ENCODE measurements at regions not wholly inside any gene's neighbourhood (a gene's known extent, or its start where the extent isn't known, plus 50 kb on each side); places are given as distances from the start of the nearest gene placed in this dataset.

- Mint-ChIP-seq H3K27ac (no peak overlapping the region), H3K4me3 (no peak overlapping the region), H3K9me3 (no peaks in the 10 kb centered on the region), H3K4me1 (no peaks in the 10 kb centered on the region), H3K36me3 (ENCODE audit: low read depth) (no peaks in the 10 kb centered on the region), H3K27me3 (no peaks in the 10 kb centered on the region)
- DNase-seq, result no peak
- CTCF ChIA-PET, result no interaction called here
- POLR2A ChIA-PET, result no interaction called here
These were observed 83.4 kb upstream of the EPHA6 start for GRCh38 chr3:96731031-96731430.

GRCh38 chr3:96734273-96735009 lies 80.0 kb upstream of the EPHA6 start:
- no peaks in the 10 kb centered on the region for H3K36me3 Mint-ChIP-seq (ENCODE audit: low read depth)
- H3K4me1 Mint-ChIP-seq, result no peaks in the 10 kb centered on the region
- no peak overlapping the region for H3K4me3 Mint-ChIP-seq
- ChIA-PET CTCF (no interaction called here), POLR2A (no interaction called here)
- no peak overlapping the region for H3K27ac Mint-ChIP-seq
- DNase-seq, result no peak
- H3K9me3 Mint-ChIP-seq, result no peaks in the 10 kb centered on the region
- H3K27me3 Mint-ChIP-seq, result no peaks in the 10 kb centered on the region

- CTCF ChIA-PET, result no interaction called here
- POLR2A ChIA-PET, result no interaction called here
- H3K9me3 Mint-ChIP-seq, result peaks cover 2% of the 10 kb centered on the region
- no peak overlapping the region for H3K4me3 Mint-ChIP-seq
- no peaks in the 10 kb centered on the region for H3K27me3 Mint-ChIP-seq
- H3K27ac Mint-ChIP-seq, result no peak overlapping the region
- no peak for DNase-seq
- H3K4me1 Mint-ChIP-seq, result no peaks in the 10 kb centered on the region
- no peaks in the 10 kb centered on the region for H3K36me3 Mint-ChIP-seq (ENCODE audit: low read depth)
These were observed 66.3 kb upstream of the EPHA6 start for GRCh38 chr3:96748139-96748538.

GRCh38 chr3:96750094-96750767 lies 64.2 kb upstream of the EPHA6 start:
- Mint-ChIP-seq H3K36me3 (ENCODE audit: low read depth) (no peaks in the 10 kb centered on the region), H3K9me3 (peaks cover 2% of the 10 kb centered on the region), H3K27ac (no peak overlapping the region), H3K4me1 (no peaks in the 10 kb centered on the region), H3K27me3 (no peaks in the 10 kb centered on the region), H3K4me3 (no peak overlapping the region)
- CTCF ChIA-PET, result no interaction called here
- DNase-seq, result no peak
- POLR2A ChIA-PET, result no interaction called here

- Mint-ChIP-seq H3K36me3 (ENCODE audit: low read depth) (no peaks in the 10 kb centered on the region), H3K4me1 (no peaks in the 10 kb centered on the region), H3K27me3 (no peaks in the 10 kb centered on the region), H3K9me3 (peaks cover 2% of the 10 kb centered on the region), H3K4me3 (no peak overlapping the region), H3K27ac (no peak overlapping the region)
- ChIA-PET CTCF (no interaction called here), POLR2A (no interaction called here)
- no peak for DNase-seq
These were observed 61.3 kb upstream of the EPHA6 start for GRCh38 chr3:96753124-96753523.

- H3K36me3 Mint-ChIP-seq (ENCODE audit: low read depth), result no peaks in the 10 kb centered on the region
- CTCF ChIA-PET, result no interaction called here
- POLR2A ChIA-PET, result no interaction called here
- no peak overlapping the region for H3K27ac Mint-ChIP-seq
- no peak overlapping the region for H3K4me3 Mint-ChIP-seq
- DNase-seq, result no peak
- peaks cover 2% of the 10 kb centered on the region for H3K9me3 Mint-ChIP-seq
- no peaks in the 10 kb centered on the region for H3K4me1 Mint-ChIP-seq
- H3K27me3 Mint-ChIP-seq, result no peaks in the 10 kb centered on the region
These were observed 60.3 kb upstream of the EPHA6 start for GRCh38 chr3:96754128-96754527.

- H3K27ac Mint-ChIP-seq, result no peak overlapping the region
These were observed 58.9 kb upstream of the EPHA6 start for GRCh38 chr3:96755519-96755918.

GRCh38 chr3:96756516-96756915 lies 57.9 kb upstream of the EPHA6 start:
- no peak for DNase-seq
- no peak overlapping the region for H3K27ac Mint-ChIP-seq
- no peaks in the 10 kb centered on the region for H3K4me1 Mint-ChIP-seq
- ChIA-PET POLR2A (no interaction called here), CTCF (no interaction called here)
- H3K27me3 Mint-ChIP-seq, result no peaks in the 10 kb centered on the region
- no peaks in the 10 kb centered on the region for H3K9me3 Mint-ChIP-seq
- no peak overlapping the region for H3K4me3 Mint-ChIP-seq
- H3K36me3 Mint-ChIP-seq (ENCODE audit: low read depth), result no peaks in the 10 kb centered on the region

More at GRCh38 chr3:96755519-96755918, 58.9 kb upstream of the EPHA6 start:
- Mint-ChIP-seq H3K4me1 (no peaks in the 10 kb centered on the region), H3K4me3 (no peak overlapping the region), H3K9me3 (no peaks in the 10 kb centered on the region), H3K27me3 (no peaks in the 10 kb centered on the region), H3K36me3 (ENCODE audit: low read depth) (no peaks in the 10 kb centered on the region)
- ChIA-PET POLR2A (no interaction called here), CTCF (no interaction called here)
- DNase-seq, result no peak

GRCh38 chr3:96760956-96761355 lies 53.4 kb upstream of the EPHA6 start:
- ChIA-PET CTCF (no interaction called here), POLR2A (no interaction called here)
- no peak overlapping the region for H3K27ac Mint-ChIP-seq
- H3K4me3 Mint-ChIP-seq, result no peak overlapping the region
- no peaks in the 10 kb centered on the region for H3K4me1 Mint-ChIP-seq
- H3K36me3 Mint-ChIP-seq (ENCODE audit: low read depth), result no peaks in the 10 kb centered on the region
- no peak for DNase-seq
- H3K9me3 Mint-ChIP-seq, result no peaks in the 10 kb centered on the region
- no peaks in the 10 kb centered on the region for H3K27me3 Mint-ChIP-seq

Data from activated CD4-positive, alpha-beta memory T cell treated with anti-CD3 and anti-CD28 coated beads, Interleukin-2, amount 10 ng/mL, durations not matched to agents 7 days and 5 days (primary cell).